HG02943 (cell line): ENCODE measurements at regions not wholly inside any gene's neighbourhood (a gene's known extent, or its start where the extent isn't known, plus 50 kb on each side); places are given as distances from the start of the nearest gene placed in this dataset.
"Not testable (repeated sequence)": the region's sequence is repeated elsewhere in the genome, so short reads cannot be mapped to it uniquely, and the experiment has no call there.

ENCODE experiments used
- ATAC-seq: cut with Tn5 transposase; IDR thresholded peaks from one replicate; pipeline ENCODE4 v1.9.1; 2021; ENCODE audit warnings: mild to moderate bottlenecking, low read depth, moderate library complexity; ENCODE audit not compliant: unreplicated experiment

GRCh38 chr5:154626876-154627557, 128.2 kb upstream of the LARP1 start:
- ATAC-seq: no peak

DNA sequence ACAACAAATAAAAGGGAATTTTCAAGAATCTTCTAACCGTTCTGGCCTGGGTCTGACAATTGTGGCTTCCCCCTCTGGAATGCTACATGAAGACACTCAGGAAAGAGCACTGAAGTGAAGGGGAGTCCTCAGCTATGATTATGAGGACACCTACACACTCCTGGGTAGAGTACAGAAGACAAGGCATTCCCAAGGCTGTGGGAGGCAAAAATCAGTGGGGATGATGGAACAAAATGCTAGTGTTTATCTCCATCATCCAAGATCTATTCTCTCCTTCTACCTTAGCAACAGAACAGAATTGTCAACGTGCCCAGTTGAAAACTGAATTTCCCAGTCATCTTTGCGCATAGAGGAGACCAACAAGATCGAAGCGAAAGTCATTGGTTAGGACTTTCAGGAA, 130.1 kb upstream of the LARP1 start:
- no peak for ATAC-seq

- no peak for ATAC-seq
These were observed 130.8 kb upstream of the LARP1 start for GRCh38 chr5:154624341-154624740.

GRCh38 chr5:154620411-154620810, 134.8 kb upstream of the LARP1 start:
- no peak for ATAC-seq

GRCh38 chr5:154618696-154619095, 136.5 kb upstream of the LARP1 start:
- ATAC-seq: no peak

DNA sequence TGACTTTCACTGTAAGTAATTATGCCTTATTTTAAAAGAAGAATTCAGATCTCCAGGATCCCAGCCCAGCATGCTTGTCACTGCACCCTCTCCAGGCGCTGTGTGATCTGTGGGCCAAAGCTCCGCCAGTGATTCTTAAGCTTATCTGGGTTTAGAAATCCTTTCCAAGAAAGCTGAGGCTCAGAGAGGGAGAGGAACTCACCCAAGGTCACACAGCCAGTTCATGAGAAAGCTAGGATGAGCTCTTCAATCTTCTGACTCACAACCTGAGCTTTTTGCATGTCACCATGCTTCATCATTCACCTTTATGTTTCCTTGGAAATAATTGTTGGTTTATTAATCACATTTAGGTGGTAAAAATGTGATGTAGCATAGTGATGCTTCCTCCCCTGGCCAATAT, 136.6 kb upstream of the HAND1 start:
- ATAC-seq: no peak

- no peak for ATAC-seq
These were observed 136.1 kb upstream of the HAND1 start for GRCh38 chr5:154614125-154614524.

- no peak for ATAC-seq
These were observed 134.6 kb upstream of the HAND1 start for GRCh38 chr5:154612666-154613065.

GRCh38 chr5:154611341-154611767, 133.3 kb upstream of the HAND1 start:
- no peak for ATAC-seq

DNA sequence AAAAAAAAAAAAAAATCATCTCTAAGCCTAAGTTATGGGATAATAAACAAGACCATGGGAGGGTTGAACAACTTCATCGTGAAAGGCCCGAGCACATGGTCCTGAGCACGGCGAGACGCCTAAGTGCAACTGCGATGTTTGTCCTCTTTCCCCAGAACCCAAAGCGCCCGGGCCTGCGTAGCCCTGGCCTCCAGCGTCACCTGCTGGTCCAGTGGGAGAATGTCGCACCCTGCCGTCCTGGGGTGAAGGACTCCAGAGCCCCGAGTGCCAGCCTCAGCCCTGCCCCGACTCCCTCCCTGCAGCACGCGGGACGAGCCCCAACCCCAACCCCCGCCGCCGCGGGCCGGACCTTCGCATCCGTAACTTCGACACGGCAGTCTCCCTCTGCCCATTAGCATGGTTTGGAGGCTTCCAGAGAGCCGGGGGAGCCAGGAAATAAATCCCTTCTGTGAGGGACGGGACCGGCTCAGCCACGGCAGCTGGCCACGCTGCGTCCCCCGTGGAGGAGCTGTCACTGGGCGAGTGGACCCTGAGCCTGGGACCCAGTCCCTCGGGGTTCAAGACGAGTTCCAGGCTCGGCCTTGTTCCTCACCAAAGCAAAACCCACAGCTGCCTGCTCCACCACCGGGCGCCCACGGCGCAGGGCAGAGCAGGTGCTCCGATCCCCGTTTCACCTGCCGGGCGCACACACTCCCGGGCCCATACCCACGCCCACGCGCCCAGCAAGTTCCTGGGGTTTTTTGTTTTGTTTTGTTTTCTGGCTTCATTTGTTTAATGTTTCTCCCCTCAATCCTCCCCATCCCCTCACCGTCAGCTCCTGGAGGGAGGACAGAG, 132.5 kb upstream of the HAND1 start:
- ATAC-seq: peak; percentile 80

DNA sequence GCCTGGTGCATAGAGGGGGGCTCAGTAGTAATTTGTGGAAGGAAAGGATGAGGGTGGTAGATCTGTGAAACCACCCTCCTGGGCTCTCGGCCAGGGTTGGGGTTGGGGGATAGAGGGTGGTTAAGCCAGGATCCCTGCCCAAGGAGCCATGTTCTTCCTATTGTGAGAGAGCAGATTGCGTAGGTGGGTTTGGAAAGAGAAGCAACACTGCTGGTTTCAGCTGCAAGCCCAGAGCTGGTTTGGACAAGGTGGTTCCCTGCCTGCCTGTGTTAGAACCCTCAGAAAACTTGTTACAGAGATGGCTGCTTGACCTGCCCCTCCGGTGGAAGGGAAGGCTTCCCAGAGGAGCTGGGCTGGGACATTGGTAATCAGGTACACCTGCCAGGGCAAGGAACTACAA, 131.2 kb upstream of the HAND1 start:
- no peak for ATAC-seq

GRCh38 chr5:154608531-154609011, 130.5 kb upstream of the HAND1 start:
- ATAC-seq: no peak

DNA sequence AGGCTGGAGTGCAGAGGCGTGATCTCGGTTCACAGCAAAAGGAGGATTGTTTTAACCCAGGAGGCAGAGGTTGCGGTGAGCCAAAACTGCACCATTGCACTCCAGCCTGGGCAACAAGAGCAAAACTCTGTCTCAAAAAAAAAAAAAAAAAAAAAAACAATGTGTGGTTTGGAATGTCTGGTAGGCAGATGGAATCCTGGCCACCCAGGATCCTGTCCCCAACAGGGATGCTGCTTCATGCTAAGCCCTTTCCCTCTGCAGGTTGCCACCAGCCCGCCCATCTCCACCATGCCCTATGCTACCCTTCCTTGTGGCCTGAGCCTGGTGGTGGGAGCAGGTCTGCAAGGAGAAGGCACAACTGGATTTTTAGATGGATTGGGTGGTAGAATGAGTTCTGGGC, 129.7 kb upstream of the HAND1 start:
- ATAC-seq: no peak

DNA sequence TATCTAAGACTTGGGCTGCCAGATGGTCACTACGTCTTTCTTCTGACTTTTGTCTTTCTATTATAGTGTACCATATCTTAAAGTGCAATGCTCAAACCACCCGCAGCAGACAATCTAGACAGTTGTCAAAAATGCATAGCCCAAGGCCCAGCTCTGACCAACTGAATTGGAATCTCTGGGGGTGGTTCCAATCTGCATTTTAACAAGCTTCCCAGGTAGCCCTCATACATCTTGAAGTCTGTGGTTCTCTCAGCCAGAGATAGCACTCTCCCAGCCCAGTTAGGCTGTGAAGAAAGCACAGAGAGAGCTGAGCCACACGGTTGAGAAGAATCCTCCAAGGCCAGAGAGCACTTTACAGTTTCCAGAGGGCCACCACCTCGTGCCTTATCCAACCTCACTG, 128.2 kb upstream of the HAND1 start:
- no peak for ATAC-seq

DNA sequence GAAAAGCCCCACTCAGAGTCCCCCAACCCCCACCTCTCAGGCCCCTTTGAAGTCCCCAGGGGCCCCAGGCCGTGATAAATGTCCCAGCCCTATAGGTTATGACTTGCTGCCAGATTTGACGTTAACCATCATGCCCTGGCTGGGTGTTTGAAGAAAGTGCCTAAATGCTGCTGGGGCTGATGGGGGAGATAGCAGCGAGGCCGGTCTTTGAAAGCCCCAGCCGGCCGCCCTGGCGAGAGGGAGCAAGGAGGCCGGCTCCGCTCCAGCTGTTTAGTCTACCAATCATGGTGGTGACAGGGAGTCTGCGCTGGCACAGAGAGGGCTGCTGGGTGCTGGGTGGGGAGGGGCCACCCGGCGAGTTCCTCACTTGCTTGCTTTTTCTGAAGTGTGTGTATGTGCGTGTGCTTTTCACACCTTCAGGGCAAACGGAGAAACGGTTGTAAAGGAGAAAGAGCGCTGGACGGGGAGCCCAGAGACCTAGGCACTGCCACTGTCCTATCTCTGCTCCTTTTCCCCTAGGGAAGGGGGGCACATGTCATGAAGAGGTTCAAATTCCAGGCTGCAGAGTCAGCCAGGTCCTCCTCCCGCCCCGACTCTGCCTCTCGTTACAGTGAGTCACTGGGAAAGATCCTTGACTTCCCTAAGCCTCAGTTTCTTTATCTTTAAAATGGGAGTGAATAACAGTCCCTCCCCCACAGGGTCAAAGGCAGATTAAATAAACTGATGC, 126.1 kb upstream of the HAND1 start:
- ATAC-seq: no peak

GRCh38 chr5:154603485-154603884, 125.5 kb upstream of the HAND1 start:
- no peak for ATAC-seq

GRCh38 chr5:154603011-154603410, 125.0 kb upstream of the HAND1 start:
- ATAC-seq: no peak

GRCh38 chr5:154601014-154601413, 123.0 kb upstream of the HAND1 start:
- ATAC-seq: no peak

DNA sequence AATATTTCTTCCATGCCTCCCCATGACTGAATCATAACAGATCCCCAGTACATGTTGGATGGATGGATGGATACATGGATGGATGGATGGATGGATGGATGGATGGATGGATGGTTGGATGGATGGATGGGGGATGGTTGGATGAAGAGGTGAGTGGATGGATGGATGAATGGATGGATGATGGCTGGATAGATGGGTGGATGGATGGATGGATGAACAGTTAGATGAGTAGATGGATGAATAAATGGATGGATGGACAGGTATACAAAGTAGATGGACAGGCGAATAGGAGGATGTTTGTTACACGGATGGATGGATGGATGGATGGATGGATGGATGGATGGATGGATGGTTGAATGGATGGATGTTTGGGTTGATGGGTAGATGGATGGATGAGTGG, 120.0 kb upstream of the HAND1 start:
- ATAC-seq: no peak

DNA sequence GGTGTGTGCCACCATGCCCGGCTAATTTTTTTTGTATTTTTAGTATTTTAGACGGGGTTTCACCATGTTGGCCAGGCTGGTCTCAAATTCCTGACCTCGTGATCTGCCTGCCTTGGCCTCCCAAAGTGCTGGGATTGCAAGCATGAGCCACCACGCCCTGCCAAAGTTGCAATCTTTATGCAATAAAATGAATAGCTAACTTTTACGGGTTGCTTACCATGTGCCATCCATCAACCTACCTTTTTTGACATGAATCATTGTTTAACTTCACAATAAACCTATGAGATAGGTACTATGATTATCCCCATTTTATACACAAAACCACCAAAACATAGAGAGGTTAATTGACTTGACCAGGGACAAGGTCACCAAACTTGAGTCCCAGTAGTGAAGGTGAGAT, 118.8 kb upstream of the HAND1 start:
- ATAC-seq: not testable (repeated sequence)

- ATAC-seq: no peak
These were observed 117.6 kb upstream of the HAND1 start for GRCh38 chr5:154595662-154596061.
